ENCODE measurements at regions not wholly inside any gene's neighbourhood (a gene's known extent, or its start where the extent isn't known, plus 50 kb on each side); places are given as distances from the start of the nearest gene placed in this dataset.
A peak's percentile ranks its signal among the peaks of the same experiment; 100 is the strongest.

GRCh38 chr9:108748776-108749175, 107.0 kb downstream of the ACTL7B start:
- no peak for DNase-seq (ENCODE audit: low spot score)
- CTCF ChIA-PET, result no interaction called here
- POLR2A ChIA-PET (ENCODE audit: low non-redundant PET), result no interaction called here

GRCh38 chr9:108746864-108747263, 108.9 kb downstream of the ACTL7B start:
- ChIA-PET CTCF (no interaction called here), POLR2A (ENCODE audit: low non-redundant PET) (no interaction called here)
- H3K27ac ChIP-seq, result no peak overlapping the region
- peak; percentile 21 for DNase-seq (ENCODE audit: low spot score)
- TF ChIP-seq, protein P1, sequence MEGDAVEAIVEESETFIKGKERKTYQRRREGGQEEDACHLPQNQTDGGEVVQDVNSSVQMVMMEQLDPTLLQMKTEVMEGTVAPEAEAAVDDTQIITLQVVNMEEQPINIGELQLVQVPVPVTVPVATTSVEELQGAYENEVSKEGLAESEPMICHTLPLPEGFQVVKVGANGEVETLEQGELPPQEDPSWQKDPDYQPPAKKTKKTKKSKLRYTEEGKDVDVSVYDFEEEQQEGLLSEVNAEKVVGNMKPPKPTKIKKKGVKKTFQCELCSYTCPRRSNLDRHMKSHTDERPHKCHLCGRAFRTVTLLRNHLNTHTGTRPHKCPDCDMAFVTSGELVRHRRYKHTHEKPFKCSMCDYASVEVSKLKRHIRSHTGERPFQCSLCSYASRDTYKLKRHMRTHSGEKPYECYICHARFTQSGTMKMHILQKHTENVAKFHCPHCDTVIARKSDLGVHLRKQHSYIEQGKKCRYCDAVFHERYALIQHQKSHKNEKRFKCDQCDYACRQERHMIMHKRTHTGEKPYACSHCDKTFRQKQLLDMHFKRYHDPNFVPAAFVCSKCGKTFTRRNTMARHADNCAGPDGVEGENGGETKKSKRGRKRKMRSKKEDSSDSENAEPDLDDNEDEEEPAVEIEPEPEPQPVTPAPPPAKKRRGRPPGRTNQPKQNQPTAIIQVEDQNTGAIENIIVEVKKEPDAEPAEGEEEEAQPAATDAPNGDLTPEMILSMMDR (conservative IDR thresholded peaks at IDR 0.05; ENCODE audit: low read depth), result no peak

More at GRCh38 chr9:108748776-108749175, 107.0 kb downstream of the ACTL7B start:
- TF ChIP-seq, protein P1 (conservative IDR thresholded peaks at IDR 0.05; ENCODE audit: low read depth), result no peak
- H3K27ac ChIP-seq, result no peak overlapping the region

DNA sequence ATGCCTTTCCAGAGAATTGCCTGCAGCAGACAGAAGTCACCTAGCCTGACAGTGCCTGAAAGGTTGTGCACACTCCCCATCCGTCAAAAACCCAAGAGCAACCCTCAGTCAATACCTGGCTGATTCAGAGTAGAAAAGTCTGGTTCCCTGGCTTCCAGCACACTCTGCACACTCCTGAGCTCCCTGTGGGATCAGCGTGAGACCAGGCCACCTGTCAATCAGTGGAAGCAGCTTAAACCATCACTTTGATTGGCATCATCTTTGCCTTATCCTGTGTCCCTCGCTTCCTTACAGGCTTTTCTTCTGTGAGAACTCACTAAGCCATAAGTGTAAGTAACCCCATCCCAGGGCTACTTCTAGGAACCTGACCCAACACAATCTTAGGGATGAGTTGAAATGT, 109.8 kb downstream of the ACTL7B start:
- TF ChIP-seq, protein P1 (conservative IDR thresholded peaks at IDR 0.05; ENCODE audit: low read depth), result no peak
- POLR2A ChIA-PET (ENCODE audit: low non-redundant PET), result no interaction called here
- no peak overlapping the region for H3K27ac ChIP-seq
- CTCF ChIA-PET, result interaction anchor here (0.6 kb wide), 3 partner anchors 72 to 1170 kb away, joined by 3 read pairs; no protein-coding TSS in a partner anchor
- no peak for DNase-seq (ENCODE audit: low spot score)

DNA sequence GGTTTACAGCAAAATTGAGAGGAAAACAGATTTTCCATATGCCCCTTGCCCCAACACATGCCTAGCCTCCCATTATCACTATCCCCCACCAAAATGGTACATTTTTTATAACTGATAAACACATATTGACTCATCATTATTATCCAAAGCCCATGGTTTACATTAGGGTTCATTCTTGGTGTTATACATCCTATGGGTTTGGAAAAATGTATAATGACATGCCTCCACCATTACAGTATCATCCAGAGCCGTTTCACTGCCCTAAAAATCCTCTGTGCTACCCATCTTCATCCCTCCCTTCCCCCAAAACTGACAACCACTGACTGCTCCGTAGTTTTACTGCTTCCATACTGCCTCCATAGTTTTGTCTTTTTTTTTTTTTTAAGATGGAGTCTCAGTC, 111.1 kb downstream of the ACTL7B start:
- ChIA-PET CTCF (interaction anchor here (0.7 kb wide), 1 partner anchor 1465 kb away, joined by 3 read pairs; no protein-coding TSS in a partner anchor), POLR2A (ENCODE audit: low non-redundant PET) (no interaction called here)
- TF ChIP-seq, protein P1 (conservative IDR thresholded peaks at IDR 0.05; ENCODE audit: low read depth), result no peak
- H3K27ac ChIP-seq, result no peak overlapping the region
- no peak for DNase-seq (ENCODE audit: low spot score)

DNA sequence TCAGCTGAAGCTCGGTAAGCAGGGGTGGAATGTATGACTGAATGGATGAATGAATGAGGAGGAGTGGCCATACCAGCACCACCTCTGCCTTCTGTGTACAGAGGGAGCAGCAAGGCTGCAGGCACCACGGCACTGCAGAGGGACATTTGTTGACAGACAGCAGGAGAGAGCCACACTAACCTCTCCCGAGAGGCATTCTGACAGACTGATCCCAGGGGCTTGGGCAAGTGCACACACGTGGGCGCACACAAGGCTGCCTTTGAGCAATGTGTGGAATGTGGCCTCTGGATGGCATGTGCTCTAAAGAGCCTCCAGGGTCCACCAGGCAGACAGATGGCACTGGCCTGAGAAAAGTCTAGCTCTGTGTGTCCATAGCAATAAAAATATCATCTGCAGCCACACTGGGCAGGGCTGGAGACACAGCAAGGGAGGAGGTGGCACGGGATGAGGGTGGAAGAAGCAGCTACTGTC, 111.8 kb downstream of the ACTL7B start:
- CTCF ChIA-PET, result interaction anchor here (0.7 kb wide), 2 partner anchors 298 to 1464 kb away, joined by 3 read pairs; no protein-coding TSS in a partner anchor
- DNase-seq (ENCODE audit: low spot score), result peak; percentile 75
- TF ChIP-seq, protein P1 (conservative IDR thresholded peaks at IDR 0.05; ENCODE audit: low read depth), result no peak
- peak overlapping the region; percentile 55 for H3K27ac ChIP-seq
- POLR2A ChIA-PET (ENCODE audit: low non-redundant PET), result no interaction called here

- TF ChIP-seq, protein P1 (conservative IDR thresholded peaks at IDR 0.05; ENCODE audit: low read depth), result no peak
- H3K27ac ChIP-seq, result no peak overlapping the region; the same call in 1 of the 2 replicates
- CTCF ChIA-PET, result no interaction called here
These were observed 112.4 kb downstream of the ACTL7B start for GRCh38 chr9:108743416-108743815.

More at GRCh38 chr9:108743416-108743815, 112.4 kb downstream of the ACTL7B start:
- POLR2A ChIA-PET (ENCODE audit: low non-redundant PET), result no interaction called here
- no peak for DNase-seq (ENCODE audit: low spot score)
